HG03159 (cell line): ENCODE measurements at regions not wholly inside any gene's neighbourhood (a gene's known extent, or its start where the extent isn't known, plus 50 kb on each side); places are given as distances from the start of the nearest gene placed in this dataset.

Source experiments
- ATAC-seq: cut with Tn5 transposase; IDR thresholded peaks from one replicate; pipeline ENCODE4 v1.9.1; 2021; ENCODE audit warnings: mild to moderate bottlenecking, moderate library complexity; ENCODE audit not compliant: unreplicated experiment

GRCh38 chr13:91181892-91182291 is 165.6 kb upstream of the MIR17HG start:
- no peak for ATAC-seq

- ATAC-seq = no peak
Observed at GRCh38 chr13:91184244-91184926, 163.1 kb upstream of the MIR17HG start.

DNA sequence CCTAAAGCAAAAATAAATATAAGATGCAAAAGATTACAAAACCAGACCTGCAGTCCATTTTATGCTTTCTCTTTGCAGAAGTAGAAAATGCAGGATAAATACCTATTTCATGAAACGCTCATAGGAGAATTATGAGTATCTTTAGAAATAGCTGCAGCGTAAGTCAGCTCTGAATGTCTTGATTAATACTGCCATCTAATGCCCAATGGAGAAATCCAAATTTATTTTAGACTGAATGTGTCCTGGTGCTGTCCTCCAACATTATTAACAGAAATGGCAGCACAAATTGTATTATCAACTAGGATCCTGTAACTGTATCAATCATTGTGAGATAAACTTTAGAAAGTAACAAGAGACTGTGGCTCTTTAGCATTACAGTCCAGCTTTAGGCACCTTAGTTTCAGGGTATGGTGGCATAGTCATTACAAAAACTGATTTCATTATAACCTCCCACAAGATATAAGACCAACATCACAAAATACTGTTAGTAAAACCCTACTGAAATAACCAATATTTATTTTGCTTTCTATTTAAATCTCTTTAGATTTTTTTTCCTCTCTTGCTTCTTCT is 162.1 kb upstream of the MIR17HG start:
- no peak for ATAC-seq

DNA sequence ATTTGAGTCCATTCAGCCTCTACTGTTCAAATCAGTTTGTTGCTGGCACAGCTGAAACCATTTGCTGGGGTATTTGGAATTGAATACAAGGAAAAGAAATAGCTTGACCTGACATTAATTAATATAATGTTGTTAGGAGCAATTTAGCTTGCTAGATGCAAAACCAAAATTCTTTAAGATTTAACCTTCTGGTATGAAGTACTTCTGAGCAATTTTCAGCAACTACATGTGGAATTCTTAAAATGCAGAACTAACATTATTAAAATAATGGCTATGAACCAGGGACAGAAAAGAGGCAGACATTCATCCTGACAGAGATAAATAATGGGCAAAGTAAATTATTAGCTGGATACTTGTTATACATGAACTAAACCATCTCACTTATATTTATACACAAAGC is 160.0 kb upstream of the MIR17HG start:
- no peak for ATAC-seq

- no peak for ATAC-seq
Observed at GRCh38 chr13:91189506-91189905, 158.0 kb upstream of the MIR17HG start.

DNA sequence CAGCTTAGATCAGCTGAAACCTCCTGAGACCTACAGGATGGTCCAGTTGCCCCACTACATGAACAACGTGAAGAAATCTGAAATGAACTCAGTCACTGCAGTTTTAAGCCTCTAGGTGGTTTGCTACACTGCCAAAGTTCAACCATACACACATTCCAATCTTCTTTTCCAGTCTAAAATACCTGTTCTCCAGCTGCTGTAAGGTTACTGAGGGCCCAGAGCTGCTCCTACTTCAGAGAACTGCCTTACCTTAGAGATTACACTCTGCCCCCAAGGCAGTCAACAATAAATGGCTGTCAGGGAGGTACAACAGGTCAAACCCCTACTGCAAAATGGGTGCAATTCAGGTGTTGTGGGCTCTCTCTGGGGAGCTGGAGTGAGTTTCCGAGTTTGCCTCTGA is 154.1 kb upstream of the MIR17HG start:
- no peak for ATAC-seq

DNA sequence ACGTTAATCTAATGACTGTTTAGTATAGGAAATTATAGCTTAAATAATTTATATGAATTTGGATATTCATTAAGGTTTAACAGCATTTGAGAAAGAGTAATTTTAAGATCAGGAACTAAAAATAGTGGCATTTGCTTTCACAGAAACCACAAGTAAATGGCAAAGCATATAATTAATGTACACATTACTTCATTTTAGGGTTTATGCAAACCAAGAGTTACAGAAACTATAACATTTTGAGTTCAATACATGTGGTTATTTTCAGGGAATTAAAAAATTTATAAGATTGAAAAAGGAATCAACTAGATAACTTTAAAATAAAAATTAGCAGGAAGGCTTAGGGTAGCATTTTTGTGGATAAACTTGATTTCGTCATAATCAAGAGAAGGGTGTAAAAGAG is 151.7 kb upstream of the MIR17HG start:
- ATAC-seq = no peak

DNA sequence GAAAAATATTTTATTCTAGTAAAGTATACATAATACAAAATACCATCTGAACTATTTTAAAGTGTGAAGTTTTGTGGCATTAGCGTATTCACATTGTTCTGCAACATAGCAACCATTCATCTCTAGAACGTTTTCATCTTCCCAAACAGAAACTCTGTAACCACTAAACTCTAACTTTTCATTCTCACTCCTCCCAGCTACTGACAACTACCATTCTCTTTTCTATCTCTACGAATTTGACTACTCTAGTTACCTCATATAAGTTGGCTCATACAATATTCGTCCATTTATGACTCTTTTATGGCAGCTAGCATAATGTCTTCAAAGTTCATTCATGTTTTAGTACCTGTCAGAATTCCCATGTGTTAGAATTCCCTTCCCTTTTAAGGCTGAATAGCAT is 150.5 kb upstream of the MIR17HG start:
- ATAC-seq = no peak

DNA sequence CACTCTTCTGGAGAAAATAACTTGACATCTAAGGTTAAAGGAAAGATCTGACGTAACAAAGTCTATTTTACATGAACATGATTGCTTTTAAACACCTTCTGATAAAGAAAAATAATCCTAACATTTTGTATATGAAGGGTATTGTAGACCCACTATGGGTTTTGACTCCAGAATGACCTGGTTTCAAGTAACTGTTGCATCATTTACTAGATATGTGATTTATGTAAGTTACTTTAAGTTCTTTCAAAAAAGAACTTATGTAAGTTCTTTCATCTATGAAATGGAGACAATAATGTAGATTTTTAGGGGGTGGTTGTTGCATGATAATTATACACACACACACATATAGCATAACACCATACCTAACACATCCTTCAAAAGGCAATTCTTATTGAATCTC is 147.6 kb upstream of the MIR17HG start:
- ATAC-seq = no peak

GRCh38 chr13:91200486-91200885 is 147.0 kb upstream of the MIR17HG start:
- ATAC-seq = no peak

DNA sequence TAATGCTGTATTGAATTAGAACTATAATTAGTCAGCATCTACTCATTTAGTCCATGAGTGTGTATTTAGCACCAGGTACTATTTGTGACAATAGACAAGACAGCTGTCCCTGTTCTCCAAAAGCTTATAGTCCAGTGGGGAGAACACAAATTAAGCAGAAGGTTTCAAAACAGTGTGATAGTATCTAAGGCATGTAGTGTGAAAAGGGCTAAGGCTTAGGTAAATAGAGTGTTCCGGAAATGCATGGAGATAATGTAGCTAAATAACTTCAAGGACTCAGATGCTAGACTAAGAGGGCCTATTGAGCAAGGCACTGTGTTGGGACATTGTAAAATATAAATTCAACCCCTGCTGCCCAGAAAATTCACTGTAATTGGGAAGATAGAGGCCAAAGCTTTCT is 144.1 kb upstream of the MIR17HG start:
- no peak for ATAC-seq

GRCh38 chr13:91207261-91207660 is 140.2 kb upstream of the MIR17HG start:
- ATAC-seq = no peak

DNA sequence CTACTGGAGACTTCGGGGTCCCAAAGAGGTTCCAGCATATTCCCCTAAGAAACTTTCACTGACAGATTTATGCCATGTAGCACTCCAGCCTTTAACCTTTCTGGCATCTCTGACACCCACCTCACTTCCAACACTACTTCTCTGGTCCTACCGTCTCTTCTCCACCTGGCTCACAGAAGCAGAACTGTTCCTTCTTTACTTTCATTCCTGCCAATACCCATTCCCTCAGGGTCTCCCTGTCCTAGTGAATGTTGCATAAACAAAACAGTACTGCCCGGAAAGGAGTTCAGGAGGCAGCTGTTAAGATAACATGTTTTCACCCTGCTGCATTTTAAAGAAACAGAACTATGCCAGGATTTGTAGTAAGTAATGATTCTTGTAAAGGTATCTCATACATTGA is 136.0 kb upstream of the MIR17HG start:
- ATAC-seq = no peak

GRCh38 chr13:91212231-91212630 is 135.3 kb upstream of the MIR17HG start:
- ATAC-seq = no peak

- ATAC-seq = no peak
Observed at GRCh38 chr13:91214031-91214430, 133.5 kb upstream of the MIR17HG start.

- ATAC-seq = no peak
Observed at GRCh38 chr13:91216928-91217700, 130.4 kb upstream of the MIR17HG start.

GRCh38 chr13:91219201-91219600 is 128.3 kb upstream of the MIR17HG start:
- no peak for ATAC-seq

DNA sequence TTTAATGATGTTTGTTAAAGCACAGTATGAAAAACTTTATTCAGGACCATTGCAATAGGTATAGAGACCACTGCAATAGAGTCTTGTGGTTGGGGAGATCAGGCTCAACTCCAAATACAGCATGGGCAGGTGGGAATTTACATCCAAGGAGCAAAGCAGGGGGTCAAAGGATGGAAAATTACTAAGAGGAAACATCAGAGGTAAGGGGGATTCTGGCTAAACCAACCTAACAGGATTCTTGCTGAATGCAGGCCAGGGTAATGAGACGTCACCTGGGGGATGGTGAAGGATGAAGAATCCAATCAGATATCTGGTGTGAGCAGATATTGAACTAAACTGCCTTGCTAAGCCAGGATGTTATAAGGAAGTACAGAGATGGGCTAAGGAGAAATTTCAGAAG is 126.6 kb upstream of the MIR17HG start:
- no peak for ATAC-seq

GRCh38 chr13:91228108-91228507 is 119.4 kb upstream of the MIR17HG start:
- ATAC-seq = no peak

DNA sequence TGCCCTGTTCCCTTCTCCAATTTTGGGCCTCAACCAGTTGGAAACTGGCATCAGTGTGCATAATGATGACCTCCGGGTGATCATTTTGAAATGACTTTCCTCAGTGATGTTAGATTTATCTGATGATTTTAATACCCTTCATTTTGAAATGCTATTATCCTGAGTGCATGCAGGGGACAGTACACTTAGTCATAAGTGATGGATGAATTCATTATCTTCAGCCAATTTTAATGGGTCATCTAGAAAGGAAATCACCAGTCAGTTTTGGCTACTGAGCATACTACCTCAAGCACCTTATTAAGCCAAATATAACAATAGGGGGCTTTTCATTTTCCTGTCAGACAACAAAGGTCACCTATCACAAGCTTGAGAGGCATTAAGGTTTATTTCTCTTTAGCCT is 118.5 kb upstream of the MIR17HG start:
- ATAC-seq = no peak

- ATAC-seq = no peak
Observed at GRCh38 chr13:91232716-91233115, 114.8 kb upstream of the MIR17HG start.

- ATAC-seq = no peak
Observed at GRCh38 chr13:91233291-91233690, 114.2 kb upstream of the MIR17HG start.
